Neural cell (in vitro differentiated cells): ENCODE measurements at regions not wholly inside any gene's neighbourhood (a gene's known extent, or its start where the extent isn't known, plus 50 kb on each side); places are given as distances from the start of the nearest gene placed in this dataset.
"Not testable (repeated sequence)": the region's sequence is repeated elsewhere in the genome, so short reads cannot be mapped to it uniquely, and the experiment has no call there.

Experiments
- CTCF ChIP-seq: fragments of 450-650 bp; IDR thresholded peaks from 2 replicates; pipeline ENCODE4 v1.5.1; 2014; ENCODE audit warnings: antibody characterized with exemption, mild to moderate bottlenecking, moderate library complexity; ENCODE audit not compliant: poor library complexity, severe bottlenecking
- EZH2 ChIP-seq: fragments of 200-600, 300-800 bp; shearing (Covaris generic), sonication (generic); IDR thresholded peaks from 2 replicates; pipeline ENCODE4 v1.6.1; 2014; ENCODE audit warnings: antibody characterized with exemption, low read length, borderline replicate concordance, mild to moderate bottlenecking; ENCODE audit not compliant: insufficient read depth, poor library complexity, severe bottlenecking
- MXI1 ChIP-seq: fragments of 450-650 bp; conservative IDR thresholded peaks from 2 replicates; pipeline ENCODE4 v1.6.1; 2014; ENCODE audit warnings: antibody characterized with exemption, mild to moderate bottlenecking; ENCODE audit not compliant: poor library complexity, severe bottlenecking
- POLR2AphosphoS5 ChIP-seq: IDR thresholded peaks from 2 replicates; pipeline ENCODE4 v1.6.1; 2012
- RAD21 ChIP-seq: fragments of 450-650 bp; conservative IDR thresholded peaks from 2 replicates; pipeline ENCODE4 v1.6.1; 2014; ENCODE audit warnings: antibody characterized with exemption, mild to moderate bottlenecking, moderate library complexity
- REST ChIP-seq: IDR thresholded peaks from 2 replicates; pipeline ENCODE4 v1.6.1; 2012; ENCODE audit warnings: borderline replicate concordance
- SMC3 ChIP-seq: fragments of 450-650 bp; conservative IDR thresholded peaks from 2 replicates; pipeline ENCODE4 v1.6.1; 2014; ENCODE audit warnings: antibody characterized with exemption, mild to moderate bottlenecking, moderate library complexity; ENCODE audit not compliant: poor library complexity

DNA sequence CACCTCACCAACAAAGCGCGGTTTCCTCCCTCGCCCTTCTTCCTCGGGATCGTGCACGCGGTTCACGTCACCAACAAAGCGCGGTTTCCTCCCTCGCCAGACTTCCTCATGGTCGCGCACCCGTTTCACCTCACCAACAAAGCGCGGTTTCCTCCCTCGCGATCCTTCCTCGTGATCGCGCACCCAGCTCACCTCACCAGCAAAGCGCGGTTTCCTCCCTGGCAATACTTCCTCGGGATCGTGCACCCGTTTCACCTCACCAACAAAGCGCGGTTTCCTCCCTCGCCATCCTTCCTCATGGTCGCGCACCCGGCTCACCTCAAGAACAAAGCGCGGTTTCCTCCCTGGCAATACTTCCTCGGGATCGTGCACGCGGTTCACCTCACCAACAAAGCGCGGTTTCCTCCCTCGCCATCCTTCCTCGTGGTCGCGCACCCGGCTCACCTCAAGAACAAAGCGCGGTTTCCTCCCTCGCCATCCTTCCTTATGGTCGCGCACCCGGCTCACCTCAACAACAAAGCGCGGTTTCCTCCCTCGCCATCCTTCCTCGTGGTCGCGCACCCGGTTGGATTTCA lies 565.9 kb upstream of the PFKP start:
- TF ChIP-seq SMC3, CTCF, EZH2, RAD21, MXI1, REST, POLR2AphosphoS5: not testable (repeated sequence)
